Osteoblast (primary cell): ENCODE measurements at regions not wholly inside any gene's neighbourhood (a gene's known extent, or its start where the extent isn't known, plus 50 kb on each side); places are given as distances from the start of the nearest gene placed in this dataset.

Experiments
- DNase-seq: peaks from one replicate; pipeline ENCODE4 v3.0.0; 2011; ENCODE audit warnings: low spot score, mixed read lengths; ENCODE audit not compliant: insufficient read length; ENCODE audit errors: missing footprints
- H2AFZ ChIP-seq: 2 replicates; pipeline ENCODE4 v1.6.0; 2011; ENCODE audit warnings: mild to moderate bottlenecking, low read length
- H3K27ac ChIP-seq: 2 replicates; pipeline ENCODE4 v1.5.1; 2011; ENCODE audit warnings: mild to moderate bottlenecking, low read depth, low read length, moderate library complexity
- H3K27me3 ChIP-seq: 2 replicates; pipeline ENCODE4 v1.6.0; 2012; ENCODE audit warnings: mild to moderate bottlenecking, control low read depth, inconsistent platforms, low read length, moderate library complexity; ENCODE audit not compliant: insufficient read depth
- H3K36me3 ChIP-seq: 2 replicates; pipeline ENCODE4 v1.5.1; 2011; ENCODE audit warnings: mild to moderate bottlenecking, low read length, control low read depth, moderate library complexity; ENCODE audit not compliant: insufficient read depth
- H3K4me1 ChIP-seq: 2 replicates; pipeline ENCODE4 v1.5.1; 2011; ENCODE audit warnings: mild to moderate bottlenecking, low read length, control low read depth, moderate library complexity; ENCODE audit not compliant: insufficient read depth
- H3K4me2 ChIP-seq: 2 replicates; pipeline ENCODE4 v1.6.0; 2011; ENCODE audit warnings: mild to moderate bottlenecking, low read length; ENCODE audit not compliant: insufficient read depth
- H3K4me3 ChIP-seq: fragments of 200-600 bp; sonication (generic); 3 replicates; pipeline ENCODE4 v1.5.1; 2012; ENCODE audit warnings: mild to moderate bottlenecking, low read length, inconsistent platforms; ENCODE audit not compliant: insufficient read depth
- H3K79me2 ChIP-seq: 2 replicates; pipeline ENCODE4 v1.6.0; 2012; ENCODE audit warnings: mild to moderate bottlenecking, low read length, control low read depth, inconsistent platforms; ENCODE audit not compliant: insufficient read depth
- H3K9me3 ChIP-seq: 2 replicates; pipeline ENCODE4 v1.5.1; 2011; ENCODE audit warnings: low read depth, low read length, control low read depth
- H4K20me1 ChIP-seq: 2 replicates; pipeline ENCODE4 v1.6.0; 2012; ENCODE audit warnings: mild to moderate bottlenecking, low read length, control low read depth; ENCODE audit not compliant: insufficient read depth
- CTCF ChIP-seq: IDR thresholded peaks from 2 replicates; pipeline ENCODE4 v1.5.1; 2011; ENCODE audit warnings: mild to moderate bottlenecking, low read depth, low read length, moderate library complexity; ENCODE audit errors: extremely low read depth

- Histone ChIP-seq H3K4me1 (peaks cover 7% of the 10 kb centered on the region), H3K79me2 (no peaks in the 10 kb centered on the region), H3K9me3 (no peaks in the 10 kb centered on the region), H3K4me3 (no peak overlapping the region), H4K20me1 (no peaks in the 10 kb centered on the region), H3K4me2 (no peak overlapping the region), H3K36me3 (no peaks in the 10 kb centered on the region), H3K27me3 (no peaks in the 10 kb centered on the region), H3K27ac (no peak overlapping the region), H2AFZ (no peak overlapping the region)
- no peak for DNase-seq
- no peak for TF ChIP-seq CTCF
Observed at GRCh38 chr1:184287001-184287400, 99.8 kb upstream of the C1orf21 start.

GRCh38 chr1:184289825-184290550 is 96.8 kb upstream of the C1orf21 start:
- no peak overlapping the region for H3K27ac ChIP-seq
- no peak for TF ChIP-seq CTCF
- no peaks in the 10 kb centered on the region for H3K9me3 ChIP-seq
- H3K36me3 ChIP-seq = no peaks in the 10 kb centered on the region
- H4K20me1 ChIP-seq = no peaks in the 10 kb centered on the region
- DNase-seq = no peak
- no peak overlapping the region for H3K4me3 ChIP-seq
- no peak overlapping the region for H3K4me2 ChIP-seq
- H3K27me3 ChIP-seq = no peaks in the 10 kb centered on the region
- H3K79me2 ChIP-seq = no peaks in the 10 kb centered on the region
- H2AFZ ChIP-seq = no peak overlapping the region
- no peaks in the 10 kb centered on the region for H3K4me1 ChIP-seq

- Histone ChIP-seq H3K27me3 (no peaks in the 10 kb centered on the region), H3K9me3 (no peaks in the 10 kb centered on the region), H4K20me1 (no peaks in the 10 kb centered on the region), H3K27ac (no peak overlapping the region), H3K4me2 (no peak overlapping the region), H3K4me3 (no peak overlapping the region), H2AFZ (no peak overlapping the region), H3K4me1 (peaks cover 8% of the 10 kb centered on the region), H3K79me2 (no peaks in the 10 kb centered on the region), H3K36me3 (no peaks in the 10 kb centered on the region)
- no peak for DNase-seq
- no peak for TF ChIP-seq CTCF
Observed at GRCh38 chr1:184291701-184292100, 95.1 kb upstream of the C1orf21 start.

- Histone ChIP-seq H3K4me1 (peaks cover 12% of the 10 kb centered on the region), H3K27me3 (no peaks in the 10 kb centered on the region), H3K36me3 (no peaks in the 10 kb centered on the region), H3K79me2 (no peaks in the 10 kb centered on the region), H4K20me1 (no peaks in the 10 kb centered on the region), H2AFZ (no peak overlapping the region), H3K27ac (no peak overlapping the region), H3K9me3 (no peaks in the 10 kb centered on the region), H3K4me3 (no peak overlapping the region), H3K4me2 (no peak overlapping the region)
- no peak for DNase-seq
- TF ChIP-seq CTCF = no peak
Observed at GRCh38 chr1:184292101-184292500, 94.7 kb upstream of the C1orf21 start.
